ENCODE measurements at regions not wholly inside any gene's neighbourhood (a gene's known extent, or its start where the extent isn't known, plus 50 kb on each side); places are given as distances from the start of the nearest gene placed in this dataset.

DNA sequence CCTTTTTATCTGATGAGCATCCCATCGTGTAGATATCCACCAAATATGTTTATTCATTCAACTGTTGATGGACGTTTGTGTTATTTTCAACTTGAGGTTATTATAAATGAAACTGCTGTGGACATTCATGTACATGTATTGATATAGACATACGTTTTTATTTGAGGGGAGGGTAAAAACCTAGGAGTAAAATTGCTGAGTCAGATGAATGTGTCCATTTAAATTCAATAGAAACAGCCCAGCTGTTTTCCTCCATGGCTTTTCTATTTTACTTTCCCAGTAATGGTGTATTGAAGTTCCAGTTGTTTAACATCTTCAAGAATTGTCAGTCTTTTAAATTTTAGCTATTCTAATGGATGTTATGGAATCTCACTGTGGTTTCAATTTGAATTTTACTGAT is 348.7 kb upstream of the GALNTL6 start:
- TF ChIP-seq YY1 (IDR thresholded peaks at IDR 0.05; ENCODE audit: insufficient read depth, insufficient read length) (no peak), SUZ12 (IDR thresholded peaks at IDR 0.05; ENCODE audit: extremely low read depth, insufficient read depth, insufficient read length) (no peak), ZNF274 (IDR thresholded peaks at IDR 0.05; ENCODE audit: low read depth, low read length) (no peak)

Data from NT2/D1 (cell line).